NCI-H748 (cell line): ENCODE measurements at regions not wholly inside any gene's neighbourhood (a gene's known extent, or its start where the extent isn't known, plus 50 kb on each side); places are given as distances from the start of the nearest gene placed in this dataset.

Experiments
- DNase-seq: peaks from one replicate; lab custom pipeline; 2025; ENCODE audit not compliant: unreplicated experiment; lab: John Stamatoyannopoulos, UW

GRCh38 chr20:10770753-10771152 lies 97.0 kb upstream of the JAG1 start:
- DNase-seq = no peak

GRCh38 chr20:10771435-10772140 lies 97.8 kb upstream of the JAG1 start:
- DNase-seq = no peak

- DNase-seq = no peak
These were observed 100.7 kb upstream of the JAG1 start for GRCh38 chr20:10774357-10774943.

GRCh38 chr20:10777710-10778109 lies 103.9 kb upstream of the JAG1 start:
- DNase-seq = no peak

GRCh38 chr20:10779911-10780310 lies 106.1 kb upstream of the JAG1 start:
- DNase-seq = no peak

- no peak for DNase-seq
These were observed 107.1 kb upstream of the JAG1 start for GRCh38 chr20:10780901-10781300.

- DNase-seq = no peak
These were observed 107.7 kb upstream of the JAG1 start for GRCh38 chr20:10781526-10781925.

GRCh38 chr20:10783707-10784553 lies 110.1 kb upstream of the JAG1 start:
- peak; percentile 87 for DNase-seq

GRCh38 chr20:10784554-10785183 lies 110.9 kb upstream of the JAG1 start:
- DNase-seq = peak; percentile 97

- DNase-seq = no peak
These were observed 112.9 kb upstream of the JAG1 start for GRCh38 chr20:10786678-10787077.

GRCh38 chr20:10788055-10788454 lies 114.3 kb upstream of the JAG1 start:
- no peak for DNase-seq

- no peak for DNase-seq
These were observed 115.1 kb upstream of the JAG1 start for GRCh38 chr20:10788877-10789276.

GRCh38 chr20:10789386-10789785 lies 115.6 kb upstream of the JAG1 start:
- no peak for DNase-seq

GRCh38 chr20:10790013-10790412 lies 116.2 kb upstream of the JAG1 start:
- peak; percentile 87 for DNase-seq

GRCh38 chr20:10792291-10792690 lies 118.5 kb upstream of the JAG1 start:
- no peak for DNase-seq

- DNase-seq = peak; percentile 96
These were observed 120.0 kb upstream of the JAG1 start for GRCh38 chr20:10793766-10794165.

- no peak for DNase-seq
These were observed 121.0 kb upstream of the JAG1 start for GRCh38 chr20:10794765-10795164.

- DNase-seq = peak; percentile 30
These were observed 121.7 kb upstream of the JAG1 start for GRCh38 chr20:10795286-10796026.

GRCh38 chr20:10798811-10799210 lies 125.0 kb upstream of the JAG1 start:
- DNase-seq = no peak

GRCh38 chr20:10799735-10800134 lies 125.9 kb upstream of the JAG1 start:
- no peak for DNase-seq

GRCh38 chr20:10800288-10800687 lies 126.5 kb upstream of the JAG1 start:
- peak; percentile 92 for DNase-seq
